ENCODE measurements at regions not wholly inside any gene's neighbourhood (a gene's known extent, or its start where the extent isn't known, plus 50 kb on each side); places are given as distances from the start of the nearest gene placed in this dataset.

GRCh38 chr21:41614511-41614910, 106.6 kb upstream of the TMPRSS2 start:
- H3K9me3 Mint-ChIP-seq, result no peaks in the 10 kb centered on the region

GRCh38 chr21:41613533-41613909, 105.6 kb upstream of the TMPRSS2 start:
- no peaks in the 10 kb centered on the region for H3K36me3 Mint-ChIP-seq (ENCODE audit: low read depth)
- Histone ChIP-seq H3K4me1 (ENCODE audit: control insufficient read depth, insufficient read depth, low read length) (peaks cover 3% of the 10 kb centered on the region), H3K9ac (ENCODE audit: extremely low read depth, low read length, poor library complexity, severe bottlenecking) (no peak overlapping the region), H3K9me3 (ENCODE audit: control insufficient read depth, low read length) (no peaks in the 10 kb centered on the region), H3K27ac (ENCODE audit: low read depth, low read length) (peak overlapping the region; percentile 42), H3K27me3 (ENCODE audit: control insufficient read depth, insufficient read depth, low read length, poor library complexity, severe bottlenecking) (no peaks in the 10 kb centered on the region), H3K36me3 (ENCODE audit: control insufficient read depth, insufficient read depth, low read length) (no peaks in the 10 kb centered on the region), H3K4me3 (ENCODE audit: low read length) (no peak overlapping the region)
- TF ChIP-seq, protein P1, sequence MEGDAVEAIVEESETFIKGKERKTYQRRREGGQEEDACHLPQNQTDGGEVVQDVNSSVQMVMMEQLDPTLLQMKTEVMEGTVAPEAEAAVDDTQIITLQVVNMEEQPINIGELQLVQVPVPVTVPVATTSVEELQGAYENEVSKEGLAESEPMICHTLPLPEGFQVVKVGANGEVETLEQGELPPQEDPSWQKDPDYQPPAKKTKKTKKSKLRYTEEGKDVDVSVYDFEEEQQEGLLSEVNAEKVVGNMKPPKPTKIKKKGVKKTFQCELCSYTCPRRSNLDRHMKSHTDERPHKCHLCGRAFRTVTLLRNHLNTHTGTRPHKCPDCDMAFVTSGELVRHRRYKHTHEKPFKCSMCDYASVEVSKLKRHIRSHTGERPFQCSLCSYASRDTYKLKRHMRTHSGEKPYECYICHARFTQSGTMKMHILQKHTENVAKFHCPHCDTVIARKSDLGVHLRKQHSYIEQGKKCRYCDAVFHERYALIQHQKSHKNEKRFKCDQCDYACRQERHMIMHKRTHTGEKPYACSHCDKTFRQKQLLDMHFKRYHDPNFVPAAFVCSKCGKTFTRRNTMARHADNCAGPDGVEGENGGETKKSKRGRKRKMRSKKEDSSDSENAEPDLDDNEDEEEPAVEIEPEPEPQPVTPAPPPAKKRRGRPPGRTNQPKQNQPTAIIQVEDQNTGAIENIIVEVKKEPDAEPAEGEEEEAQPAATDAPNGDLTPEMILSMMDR (conservative IDR thresholded peaks at IDR 0.05), result no peak
- H3K27ac Mint-ChIP-seq, result no peak overlapping the region
- H3K4me1 Mint-ChIP-seq, result peaks cover 15% of the 10 kb centered on the region
- H3K27me3 Mint-ChIP-seq (ENCODE audit: insufficient read depth), result no peaks in the 10 kb centered on the region
- 91 to 94% methylated on average over 18 to 19 of the region's 19 CpGs for WGBS, 2 experiments (ENCODE audit: insufficient coverage in 1 of 2, insufficient read length in 1 of 2)
- no peaks in the 10 kb centered on the region for H3K9me3 Mint-ChIP-seq
- no peak for DNase-seq
- H3K4me3 Mint-ChIP-seq, result no peak overlapping the region

More at GRCh38 chr21:41614511-41614910, 106.6 kb upstream of the TMPRSS2 start:
- Histone ChIP-seq H3K9me3 (ENCODE audit: control insufficient read depth, low read length) (no peaks in the 10 kb centered on the region), H3K27me3 (ENCODE audit: control insufficient read depth, insufficient read depth, low read length, poor library complexity, severe bottlenecking) (no peaks in the 10 kb centered on the region), H3K4me3 (ENCODE audit: low read length) (no peak overlapping the region), H3K27ac (ENCODE audit: low read depth, low read length) (no peak overlapping the region), H3K36me3 (ENCODE audit: control insufficient read depth, insufficient read depth, low read length) (no peaks in the 10 kb centered on the region), H3K4me1 (ENCODE audit: control insufficient read depth, insufficient read depth, low read length) (peaks cover 3% of the 10 kb centered on the region), H3K9ac (ENCODE audit: extremely low read depth, low read length, poor library complexity, severe bottlenecking) (no peak overlapping the region)
- WGBS, 2 experiments (ENCODE audit: insufficient coverage in 1 of 2, insufficient read length in 1 of 2), result 96 to 100% methylated on average over 2 to 12 of the region's 12 CpGs
- peaks cover 15% of the 10 kb centered on the region for H3K4me1 Mint-ChIP-seq
- TF ChIP-seq, protein P1 (conservative IDR thresholded peaks at IDR 0.05), result no peak
- H3K36me3 Mint-ChIP-seq (ENCODE audit: low read depth), result no peaks in the 10 kb centered on the region
- H3K4me3 Mint-ChIP-seq, result no peak overlapping the region
- H3K27me3 Mint-ChIP-seq (ENCODE audit: insufficient read depth), result no peaks in the 10 kb centered on the region
- no peak for DNase-seq
- no peak overlapping the region for H3K27ac Mint-ChIP-seq

DNA sequence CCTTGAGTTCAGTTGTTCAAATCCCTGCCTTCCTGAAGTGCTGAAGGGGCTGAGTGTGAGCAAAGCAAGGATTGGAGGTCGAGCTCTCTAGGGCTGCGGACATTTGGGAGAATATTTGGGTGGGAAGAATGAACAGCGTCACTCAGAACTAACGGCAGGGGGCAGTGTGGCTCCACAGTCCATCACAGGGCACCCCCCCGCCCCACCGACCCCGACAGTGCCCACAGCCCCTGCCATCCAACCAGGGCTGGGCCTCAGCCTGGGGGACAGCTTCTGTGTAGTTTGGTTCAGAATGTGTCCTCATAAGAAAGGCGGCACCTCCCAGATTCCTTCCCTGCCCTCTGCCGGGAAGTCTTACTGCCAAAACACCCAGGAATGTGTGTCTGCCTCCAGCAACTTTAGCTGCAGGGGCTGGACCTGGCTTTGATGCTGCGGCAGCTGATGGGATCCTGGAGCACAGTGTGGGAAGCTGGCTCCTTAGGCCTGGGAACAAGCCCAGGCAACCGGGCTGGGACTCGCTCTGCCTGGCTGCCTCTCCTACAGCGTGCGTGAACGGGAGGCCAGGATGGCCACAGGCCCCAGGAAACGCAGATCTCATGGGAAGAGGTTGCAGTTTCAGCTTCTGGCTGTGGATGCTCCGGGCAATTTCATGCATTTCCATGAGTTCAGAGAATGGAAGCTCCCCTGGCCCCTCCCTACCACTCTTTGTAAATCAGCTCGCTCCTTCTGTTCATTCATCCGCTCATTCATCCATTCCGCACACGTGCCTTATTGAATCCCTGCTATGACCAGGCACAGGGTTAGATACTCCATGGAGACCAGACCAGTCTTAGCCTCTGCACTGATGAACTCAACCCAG, 104.9 kb upstream of the TMPRSS2 start:
- no peaks in the 10 kb centered on the region for H3K9me3 ChIP-seq (ENCODE audit: control insufficient read depth, low read length)
- H3K9me3 Mint-ChIP-seq, result no peaks in the 10 kb centered on the region
- no peaks in the 10 kb centered on the region for H3K27me3 Mint-ChIP-seq (ENCODE audit: insufficient read depth)
- H3K27ac Mint-ChIP-seq, result no peak overlapping the region
- H3K4me1 ChIP-seq (ENCODE audit: control insufficient read depth, insufficient read depth, low read length), result peaks cover 3% of the 10 kb centered on the region
- no peaks in the 10 kb centered on the region for H3K27me3 ChIP-seq (ENCODE audit: control insufficient read depth, insufficient read depth, low read length, poor library complexity, severe bottlenecking)
- no peak overlapping the region for H3K4me3 ChIP-seq (ENCODE audit: low read length)
- TF ChIP-seq, protein P1 (conservative IDR thresholded peaks at IDR 0.05), result peak; percentile 86
- no peak overlapping the region for H3K4me3 Mint-ChIP-seq
- H3K36me3 ChIP-seq (ENCODE audit: control insufficient read depth, insufficient read depth, low read length), result no peaks in the 10 kb centered on the region
- H3K27ac ChIP-seq (ENCODE audit: low read depth, low read length), result peak overlapping the region; percentile 42
- no peak overlapping the region for H3K9ac ChIP-seq (ENCODE audit: extremely low read depth, low read length, poor library complexity, severe bottlenecking)
- H3K4me1 Mint-ChIP-seq, result peaks cover 15% of the 10 kb centered on the region
- no peaks in the 10 kb centered on the region for H3K36me3 Mint-ChIP-seq (ENCODE audit: low read depth)
- DNase-seq, result peak; percentile 92
- 59 to 95% methylated on average over 8 to 20 of the region's 21 CpGs for WGBS, 2 experiments (ENCODE audit: insufficient coverage in 1 of 2, insufficient read length in 1 of 2)
